Fibroblast of lung (primary cell): ENCODE measurements at regions not wholly inside any gene's neighbourhood (a gene's known extent, or its start where the extent isn't known, plus 50 kb on each side); places are given as distances from the start of the nearest gene placed in this dataset.

Source experiments
- EZH2 ChIP-seq: IDR thresholded peaks from 2 replicates; pipeline ENCODE4 v1.5.1; 2012; ENCODE audit warnings: low read length, control low read depth, mild to moderate bottlenecking; ENCODE audit errors: missing control alignments
- TF ChIP-seq, protein P1 (sequence below), 2 donors: IDR thresholded peaks in 1 of 2; conservative IDR thresholded peaks in 1 of 2; 1 replicate in 1 of 2; 2 replicates in 1 of 2; pipeline ENCODE4 v1.5.1; 2011 to 2012; ENCODE audit warnings: low read length in 2 of 2, control low read depth in 1 of 2, inconsistent platforms in 1 of 2, low read depth in 1 of 2, mild to moderate bottlenecking in 1 of 2

DNA sequence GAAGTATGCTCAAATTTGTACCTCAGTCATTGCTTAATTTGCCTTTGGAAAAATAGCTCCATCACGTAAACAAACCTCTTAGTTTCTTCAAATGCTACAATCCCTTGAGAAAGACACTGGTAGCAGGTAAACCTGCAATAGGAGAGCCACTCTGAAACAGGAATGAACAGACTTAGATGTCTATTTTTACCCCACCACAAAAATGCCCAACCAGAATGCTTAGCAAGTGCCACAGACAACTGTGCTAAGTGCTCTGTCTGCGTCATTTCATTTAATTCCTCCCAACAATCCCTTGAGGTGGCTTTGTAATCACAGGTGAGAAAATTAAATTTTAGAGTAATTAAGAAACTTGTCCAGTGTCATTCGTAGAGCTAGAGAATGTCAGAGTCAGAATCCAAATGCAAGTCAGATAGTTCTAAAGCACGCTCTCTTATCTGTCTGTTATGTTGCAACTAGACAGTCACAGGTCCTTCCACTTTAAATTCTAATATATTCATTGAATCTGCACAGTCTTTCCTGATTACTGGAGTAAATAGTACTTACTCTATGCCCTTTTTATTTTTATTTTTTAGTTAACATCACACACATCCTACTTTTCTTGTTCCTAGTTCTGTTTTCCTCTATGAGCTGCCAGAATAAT, 89.0 kb upstream of the GRIA4 start:
- TF ChIP-seq, protein P1, sequence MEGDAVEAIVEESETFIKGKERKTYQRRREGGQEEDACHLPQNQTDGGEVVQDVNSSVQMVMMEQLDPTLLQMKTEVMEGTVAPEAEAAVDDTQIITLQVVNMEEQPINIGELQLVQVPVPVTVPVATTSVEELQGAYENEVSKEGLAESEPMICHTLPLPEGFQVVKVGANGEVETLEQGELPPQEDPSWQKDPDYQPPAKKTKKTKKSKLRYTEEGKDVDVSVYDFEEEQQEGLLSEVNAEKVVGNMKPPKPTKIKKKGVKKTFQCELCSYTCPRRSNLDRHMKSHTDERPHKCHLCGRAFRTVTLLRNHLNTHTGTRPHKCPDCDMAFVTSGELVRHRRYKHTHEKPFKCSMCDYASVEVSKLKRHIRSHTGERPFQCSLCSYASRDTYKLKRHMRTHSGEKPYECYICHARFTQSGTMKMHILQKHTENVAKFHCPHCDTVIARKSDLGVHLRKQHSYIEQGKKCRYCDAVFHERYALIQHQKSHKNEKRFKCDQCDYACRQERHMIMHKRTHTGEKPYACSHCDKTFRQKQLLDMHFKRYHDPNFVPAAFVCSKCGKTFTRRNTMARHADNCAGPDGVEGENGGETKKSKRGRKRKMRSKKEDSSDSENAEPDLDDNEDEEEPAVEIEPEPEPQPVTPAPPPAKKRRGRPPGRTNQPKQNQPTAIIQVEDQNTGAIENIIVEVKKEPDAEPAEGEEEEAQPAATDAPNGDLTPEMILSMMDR (conservative IDR thresholded peaks at IDR 0.05 in 1 of 2, IDR thresholded peaks at IDR 0.05 in 1 of 2; ENCODE audit: low read depth in 1 of 2, low read length in 2 of 2) = no peak
- no peak for TF ChIP-seq EZH2
